T-helper 22 cell (primary cell): ENCODE measurements at regions not wholly inside any gene's neighbourhood (a gene's known extent, or its start where the extent isn't known, plus 50 kb on each side); places are given as distances from the start of the nearest gene placed in this dataset.
"Not testable (repeated sequence)": the region's sequence is repeated elsewhere in the genome, so short reads cannot be mapped to it uniquely, and the experiment has no call there.

Experiments used
- DNase-seq: peaks from one replicate; pipeline ENCODE4 v3.0.0-alpha.2; 2020; ENCODE audit warnings: low read depth

DNA sequence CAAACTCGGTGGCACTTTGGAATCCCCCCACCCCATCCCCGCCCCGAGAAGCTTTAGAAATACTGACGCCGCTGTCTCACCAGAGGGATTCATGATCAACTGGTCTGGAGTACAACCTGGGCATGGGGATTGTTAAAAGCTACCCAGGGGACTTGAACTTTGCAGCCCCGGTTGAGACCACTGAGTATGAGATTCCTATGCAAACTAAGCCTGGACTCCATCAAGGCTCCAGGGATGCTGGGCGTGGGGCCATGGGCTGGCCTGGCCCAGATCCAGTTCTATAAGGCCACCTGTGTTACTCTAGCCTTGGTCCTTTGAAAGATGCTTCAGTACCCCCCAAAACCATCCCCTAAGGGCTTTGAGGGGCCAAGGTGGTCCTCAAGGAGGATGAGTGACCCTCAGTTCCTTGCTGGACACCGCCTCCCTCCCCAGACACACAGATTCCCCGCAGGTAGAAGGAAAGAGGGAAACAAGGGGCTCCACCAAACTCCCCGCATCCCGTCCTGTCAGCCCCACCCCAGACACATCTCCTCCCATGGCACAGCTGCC is 68.5 kb downstream of the MRPL36 start:
- DNase-seq: no peak

DNA sequence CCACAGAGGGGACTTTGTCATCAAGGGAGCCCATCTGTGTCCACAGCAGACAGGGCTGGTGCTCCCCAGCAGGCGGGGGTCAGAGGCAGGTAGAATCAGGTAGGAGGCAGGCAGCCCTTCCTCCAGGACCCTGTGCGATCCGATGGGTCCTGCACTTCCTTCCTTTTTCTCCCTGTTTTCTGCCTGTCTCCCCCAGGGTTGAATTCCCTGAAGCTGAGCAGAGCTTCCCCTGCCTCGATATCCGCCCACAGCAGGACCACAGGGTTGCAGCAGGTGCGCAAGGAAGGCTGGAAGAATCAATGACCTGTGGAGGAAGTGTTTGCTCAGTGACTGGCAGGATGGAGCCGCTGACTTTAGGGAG is 69.2 kb downstream of the MRPL36 start:
- no peak for DNase-seq

DNA sequence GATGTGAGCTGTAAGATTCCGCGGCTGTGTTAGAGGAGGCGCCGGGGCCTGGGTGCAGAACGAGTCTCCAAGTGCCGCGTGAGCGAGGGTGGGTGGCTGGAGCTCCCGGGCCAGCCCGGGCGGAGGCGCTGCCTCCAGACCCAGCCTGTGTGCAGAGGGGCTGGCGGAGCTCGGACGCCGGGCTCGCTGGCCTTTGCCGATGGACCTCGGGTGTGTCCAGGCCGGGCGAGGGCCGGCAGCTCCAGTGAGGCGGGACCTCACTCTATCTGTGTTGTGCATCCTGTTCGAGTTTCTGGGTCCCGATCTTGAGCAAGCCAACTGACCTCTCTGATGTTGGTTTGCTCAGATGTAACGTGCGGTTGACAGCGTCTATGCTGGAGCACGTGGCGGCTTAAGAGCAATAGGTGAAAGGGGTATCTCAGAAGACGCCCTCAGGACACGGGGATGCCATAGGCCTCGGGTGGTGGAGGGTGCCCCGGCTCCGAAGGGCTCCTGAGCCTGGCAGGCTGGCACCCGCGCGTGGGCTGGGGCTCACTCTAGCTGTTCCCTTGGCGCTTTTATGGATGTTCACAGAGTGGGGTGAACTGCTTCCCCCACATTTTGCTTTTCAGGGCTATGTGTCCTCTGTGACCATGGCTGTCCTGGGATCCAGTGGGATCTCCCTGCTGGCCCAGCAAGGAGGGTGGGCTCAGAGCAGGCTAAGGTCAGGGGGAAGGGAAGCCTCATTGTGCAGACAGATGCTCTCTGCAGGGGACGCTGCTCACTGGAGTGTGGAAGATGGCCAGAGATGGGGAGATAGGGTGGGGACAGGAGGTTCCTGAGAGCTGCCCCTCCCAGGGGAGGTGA is 69.8 kb downstream of the MRPL36 start:
- no peak for DNase-seq

DNA sequence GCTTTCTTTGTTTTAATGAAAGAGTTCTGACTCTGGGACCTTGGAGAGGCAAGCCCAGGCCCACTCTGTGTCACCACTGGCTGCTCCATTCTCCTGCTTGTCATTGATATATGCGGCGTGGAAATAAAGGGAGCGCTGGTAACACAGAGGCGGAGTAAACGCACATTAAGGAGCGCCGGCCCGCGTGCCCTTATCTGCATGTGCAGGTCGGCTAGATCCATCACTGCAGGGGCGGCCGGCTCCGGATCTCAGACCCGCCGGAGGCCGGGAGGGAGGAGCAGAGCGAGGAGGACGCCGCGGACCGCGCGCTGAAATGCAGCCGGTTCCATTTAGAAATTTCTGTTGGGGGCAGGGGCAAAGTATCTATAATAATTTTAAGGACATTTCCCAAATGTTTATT is 70.8 kb downstream of the MRPL36 start:
- DNase-seq: no peak

DNA sequence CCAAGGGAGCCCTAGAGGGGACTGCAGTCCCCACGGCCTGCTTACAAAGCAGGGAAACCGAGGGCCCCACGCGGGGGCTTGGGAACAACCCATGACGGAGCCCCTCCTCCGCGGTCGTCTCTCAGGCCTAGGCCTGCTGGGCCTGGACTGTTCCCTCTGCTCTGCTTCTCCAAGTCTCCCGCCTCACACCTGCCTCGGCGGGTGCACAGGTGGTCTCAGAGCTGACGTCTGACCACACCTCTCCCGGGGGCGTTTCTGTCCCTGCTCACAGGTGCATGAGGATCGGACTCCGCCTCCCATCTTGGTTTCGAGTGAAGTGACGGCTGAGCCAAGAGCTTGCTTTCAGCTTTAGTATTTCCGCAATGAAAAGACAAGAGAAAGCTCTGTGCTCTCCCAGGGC is 72.1 kb downstream of the MRPL36 start:
- DNase-seq: no peak

DNA sequence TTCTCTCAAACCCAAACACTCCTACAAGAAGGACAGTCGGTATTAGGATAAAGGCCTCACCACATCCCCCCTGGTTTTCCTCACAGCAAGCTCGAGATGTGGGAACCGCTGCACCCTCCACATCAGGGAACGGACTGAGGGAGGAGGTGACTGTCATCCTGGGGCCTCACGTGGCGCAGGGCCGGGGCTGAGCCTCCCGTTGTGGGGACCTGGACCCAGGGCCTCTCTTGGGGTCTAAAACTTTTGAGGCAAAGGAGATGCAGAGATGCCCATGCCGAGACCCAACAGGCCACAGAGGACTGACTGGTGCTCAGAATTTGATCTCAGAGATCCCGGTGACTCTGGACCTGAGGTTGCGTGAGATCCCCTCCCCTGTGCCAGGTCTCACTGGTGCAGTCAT is 72.7 kb downstream of the MRPL36 start:
- DNase-seq: no peak

DNA sequence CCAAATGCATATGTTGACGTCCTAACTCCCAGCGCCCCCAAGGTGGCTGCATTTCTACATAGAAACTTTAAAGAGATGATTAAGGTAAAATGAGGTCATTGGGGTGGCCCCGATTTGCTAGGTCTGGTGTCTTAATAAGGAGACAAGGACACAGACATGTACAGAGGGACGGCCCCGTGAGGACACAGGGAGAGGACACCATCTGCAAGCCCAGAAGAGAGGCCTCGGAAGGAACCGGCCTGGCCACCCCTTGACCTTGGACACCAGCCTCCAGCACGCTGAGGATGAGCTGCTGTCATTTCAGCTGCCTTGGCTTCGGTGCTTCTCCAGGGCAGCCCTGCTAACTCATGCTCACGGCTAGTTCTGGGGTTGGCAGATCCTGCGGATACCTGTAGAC is 73.2 kb downstream of the MRPL36 start:
- DNase-seq: no peak

DNA sequence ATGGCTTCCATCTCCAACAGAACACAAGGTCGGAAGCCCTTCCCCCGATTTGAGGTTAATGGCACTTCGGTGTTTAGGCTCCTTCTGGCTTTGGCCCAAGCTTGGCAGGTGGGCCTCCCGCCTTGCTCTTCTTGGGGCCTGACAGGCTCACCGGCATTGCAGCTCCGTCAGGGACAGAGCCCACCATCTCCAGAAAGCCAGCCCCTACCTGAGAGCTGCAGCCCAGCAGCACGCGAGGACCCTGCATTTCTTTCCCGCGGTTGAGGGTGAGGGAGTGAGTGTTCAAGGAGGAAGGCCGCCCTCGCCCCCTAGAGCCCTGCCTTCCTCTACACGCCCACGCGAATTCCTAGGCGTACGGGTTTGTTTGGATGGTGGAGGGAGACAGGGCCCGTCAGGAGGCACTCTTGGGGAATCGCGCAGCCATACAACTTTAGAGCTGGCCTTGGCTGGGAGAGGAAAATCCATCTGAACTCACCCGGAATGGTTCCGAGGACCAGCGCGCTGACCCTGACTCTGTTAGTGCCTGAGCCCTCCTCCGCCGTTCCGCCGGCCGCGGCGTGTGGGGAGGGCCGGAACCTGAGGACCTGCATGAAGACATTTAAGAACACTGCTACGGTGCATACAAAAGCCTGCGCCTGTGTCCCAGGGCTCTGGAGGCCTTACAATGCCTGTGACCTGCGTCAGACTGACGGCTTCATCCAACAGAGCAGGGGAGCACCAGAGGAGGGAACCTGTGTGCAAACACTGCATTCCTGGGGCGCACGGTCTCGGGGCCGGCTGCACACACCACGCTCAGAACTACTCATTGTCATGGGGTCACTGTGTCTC is 73.8 kb downstream of the MRPL36 start:
- DNase-seq: no peak

DNA sequence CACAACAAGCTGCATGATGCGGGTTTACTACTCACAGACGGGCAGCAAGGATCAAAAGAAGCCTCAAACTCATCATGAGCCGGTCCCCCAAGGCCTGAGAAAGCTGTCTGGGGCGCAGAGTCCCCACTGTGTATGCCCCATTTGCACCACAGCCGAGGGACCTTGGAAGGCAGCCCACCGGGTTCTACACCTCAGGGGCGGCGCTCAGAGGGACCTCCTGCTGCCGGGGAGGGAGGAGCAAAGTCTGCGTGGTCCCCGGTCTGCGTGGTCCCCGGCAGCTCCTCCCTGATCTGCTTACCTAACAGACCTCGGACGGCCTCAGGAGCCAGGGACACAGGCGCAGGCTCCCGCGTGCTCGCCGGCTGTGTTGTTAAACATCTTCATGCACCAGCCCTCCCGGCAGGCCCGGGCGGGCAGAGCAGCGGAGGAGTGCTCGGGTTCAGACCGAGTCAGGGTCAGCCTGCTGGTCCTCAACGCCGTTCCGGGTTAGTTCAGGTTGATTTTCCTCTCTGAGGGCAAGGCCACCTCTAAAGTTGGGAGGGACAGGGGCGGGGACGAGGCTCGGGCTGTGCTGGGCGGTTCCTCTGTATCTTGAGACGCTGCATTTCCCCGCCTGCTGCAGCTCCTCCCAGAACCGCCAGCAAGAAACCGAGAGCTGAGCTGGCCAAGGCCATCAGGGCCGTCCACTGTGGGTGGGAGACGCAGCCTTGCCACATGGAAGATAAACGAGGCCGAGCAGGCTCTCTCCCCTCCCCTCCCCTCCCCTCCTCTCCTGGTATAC is 74.6 kb downstream of the MRPL36 start:
- no peak for DNase-seq

DNA sequence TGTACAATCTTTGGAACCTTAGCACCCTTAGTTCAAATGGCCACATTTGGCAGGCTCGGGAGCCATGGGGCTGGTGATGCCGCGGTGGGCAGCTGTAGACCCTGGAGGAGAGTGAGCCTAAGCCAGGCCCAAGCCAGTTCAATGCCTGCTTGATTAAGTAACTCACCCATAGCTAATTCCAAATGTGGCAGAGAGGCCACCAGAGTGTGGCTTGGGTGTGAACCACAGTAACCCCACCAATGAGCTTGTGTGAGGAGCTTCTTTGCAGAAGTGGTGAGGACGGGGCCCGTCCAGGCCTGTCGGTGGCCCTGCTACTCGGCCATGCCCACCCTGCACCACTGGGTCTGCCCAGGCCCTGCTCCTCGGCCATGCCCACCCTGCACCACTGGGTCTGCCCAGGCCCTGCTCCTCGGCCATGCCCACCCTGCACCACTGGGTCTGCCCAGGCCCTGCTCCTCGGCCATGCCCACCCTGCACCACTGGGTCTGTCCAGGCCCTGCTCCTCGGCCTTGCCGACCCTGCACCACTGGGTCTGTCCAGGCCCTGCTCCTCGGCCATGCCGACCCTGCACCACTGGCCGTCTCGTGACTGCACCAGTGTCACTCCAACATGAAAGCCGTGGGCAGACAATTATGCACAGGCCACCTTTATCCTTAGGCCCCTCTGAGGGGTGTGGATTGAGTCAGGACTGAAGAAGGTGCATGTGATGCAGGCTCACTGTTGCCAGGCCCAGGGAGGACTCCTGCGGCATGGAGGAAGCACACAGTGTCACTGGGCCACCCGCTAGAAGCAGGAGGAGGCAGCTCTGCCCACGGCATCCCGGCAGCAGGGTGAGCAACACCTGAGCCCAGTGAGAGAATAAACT is 75.4 kb downstream of the MRPL36 start:
- DNase-seq: no peak

DNA sequence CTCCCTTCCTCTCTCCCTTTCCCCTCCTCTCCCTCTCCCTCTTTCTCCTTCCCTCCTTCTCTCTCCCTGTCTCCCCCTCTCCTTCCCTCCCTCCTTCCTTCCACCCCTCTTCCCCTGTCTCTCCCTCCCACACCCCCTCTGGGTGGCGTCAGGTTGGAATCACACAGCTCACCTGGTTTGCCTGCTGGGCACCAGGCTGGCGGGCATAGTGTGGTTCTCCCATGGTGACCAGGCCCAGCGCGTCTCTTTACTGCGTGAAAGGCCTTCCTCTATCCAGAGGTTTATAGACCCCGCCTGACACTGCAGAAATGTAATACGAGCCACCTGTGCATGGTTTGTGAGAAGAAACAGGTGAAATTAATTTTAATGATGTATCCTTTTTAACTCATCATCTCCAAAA is 76.2 kb downstream of the MRPL36 start:
- DNase-seq: no peak

DNA sequence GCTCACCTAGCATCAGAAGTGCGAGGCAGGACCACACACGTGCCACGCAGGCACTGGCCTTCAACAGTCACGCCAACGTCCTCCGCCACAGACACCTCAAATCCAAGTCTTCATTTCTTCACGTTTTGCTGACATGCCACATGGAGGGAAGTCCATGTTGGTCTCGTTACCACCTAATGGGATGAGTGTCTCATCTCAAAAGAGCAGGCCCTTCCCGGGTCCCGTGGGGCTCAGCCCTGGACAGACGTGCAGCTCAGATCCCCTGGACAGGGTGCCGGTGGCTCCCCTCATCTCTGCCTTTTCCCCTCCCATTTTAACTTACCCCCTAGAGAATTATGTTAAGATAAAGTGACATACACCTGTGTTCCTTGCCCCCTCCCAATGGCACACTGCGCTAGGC is 76.8 kb downstream of the MRPL36 start:
- DNase-seq: no peak

DNA sequence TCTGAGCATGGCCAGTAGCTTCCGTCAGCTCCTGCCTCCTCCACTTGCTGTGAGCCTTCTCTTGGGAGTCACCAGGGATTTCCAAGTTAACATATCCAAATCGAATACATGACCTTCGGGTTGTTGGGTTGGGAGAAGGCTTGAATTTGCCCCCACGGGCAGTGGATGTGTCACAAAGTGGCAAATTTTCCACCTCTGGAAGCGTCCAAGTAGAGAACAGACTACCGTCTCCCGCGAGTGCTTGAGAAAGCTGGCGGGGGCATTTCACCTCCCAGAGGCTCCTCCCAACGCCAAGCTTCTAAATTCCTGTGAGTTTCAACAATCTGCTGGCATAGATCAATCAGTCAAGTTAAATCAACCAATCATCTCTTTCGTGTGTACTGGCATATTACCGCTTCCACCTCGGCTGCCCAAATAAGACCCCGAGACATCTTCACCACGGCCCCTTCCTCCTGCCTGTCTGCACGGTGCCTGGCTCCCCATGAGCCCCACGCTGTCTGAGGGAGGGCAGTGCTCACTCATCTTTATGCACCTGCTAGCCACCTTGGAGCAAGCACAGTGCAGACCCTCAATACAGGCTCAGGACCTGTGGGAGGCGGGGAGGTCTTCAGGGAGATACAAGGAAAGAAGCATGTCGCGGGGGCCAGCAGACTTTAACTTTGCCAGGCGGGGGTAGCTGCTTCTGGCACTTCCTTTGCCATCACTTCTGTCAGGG is 79.1 kb downstream of the MRPL36 start:
- DNase-seq: no peak

DNA sequence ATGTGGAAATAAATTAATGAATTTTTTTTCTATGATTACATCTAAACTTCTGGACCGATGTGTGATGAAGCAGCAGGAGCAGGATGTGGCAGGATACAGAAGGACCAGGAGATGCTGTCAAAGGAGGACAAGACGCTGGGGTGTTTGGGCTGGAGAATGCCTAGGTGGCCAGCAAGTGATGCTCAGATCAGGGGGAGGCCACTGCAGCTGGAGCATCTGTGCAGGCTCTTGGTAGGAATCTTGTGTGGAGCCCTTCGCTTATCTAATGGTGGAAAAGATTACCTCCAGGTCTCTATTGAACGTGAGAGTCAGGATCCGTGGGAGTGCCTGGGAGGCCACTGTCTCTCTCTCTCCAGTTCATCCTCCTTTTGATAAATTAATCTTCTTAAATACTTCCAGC is 79.8 kb downstream of the MRPL36 start:
- no peak for DNase-seq

DNA sequence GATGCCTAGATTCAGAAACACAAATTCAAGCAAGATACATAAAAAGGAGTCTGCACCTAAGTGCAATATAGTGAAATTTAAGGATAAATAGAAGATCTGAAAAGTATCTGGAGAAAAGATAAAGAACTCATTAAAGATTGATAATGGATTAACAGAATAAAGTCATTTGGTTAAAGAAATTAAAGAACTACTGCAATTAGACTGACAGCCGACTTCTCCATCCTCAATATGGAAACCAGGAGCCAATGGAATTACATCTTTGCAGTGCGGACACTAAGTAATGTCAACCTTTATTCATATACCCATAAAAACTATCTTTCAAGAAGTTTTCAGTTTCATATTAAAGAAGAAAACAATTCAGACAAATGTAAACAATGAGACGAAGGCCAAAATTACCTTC is 81.0 kb downstream of the MRPL36 start:
- no peak for DNase-seq

DNA sequence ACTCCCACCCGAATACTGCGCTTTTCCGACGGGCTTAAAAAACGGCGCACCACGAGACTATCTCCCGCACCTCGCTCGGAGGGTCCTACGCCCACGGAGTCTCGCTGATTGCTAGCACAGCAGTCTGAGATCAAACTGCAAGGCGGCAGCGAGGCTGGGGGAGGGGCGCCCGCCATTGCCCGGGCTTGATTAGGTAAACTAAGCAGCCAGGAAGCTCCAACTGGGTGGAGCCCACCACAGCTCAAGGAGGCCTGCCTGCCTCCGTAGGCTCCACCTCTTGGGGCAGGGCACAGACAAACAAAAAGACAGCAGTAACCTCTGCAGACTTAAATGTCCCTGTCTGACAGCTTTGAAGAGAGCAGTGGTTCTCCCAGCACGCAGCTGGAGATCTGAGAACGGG is 89.5 kb downstream of the MRPL36 start:
- not testable (repeated sequence) for DNase-seq

DNA sequence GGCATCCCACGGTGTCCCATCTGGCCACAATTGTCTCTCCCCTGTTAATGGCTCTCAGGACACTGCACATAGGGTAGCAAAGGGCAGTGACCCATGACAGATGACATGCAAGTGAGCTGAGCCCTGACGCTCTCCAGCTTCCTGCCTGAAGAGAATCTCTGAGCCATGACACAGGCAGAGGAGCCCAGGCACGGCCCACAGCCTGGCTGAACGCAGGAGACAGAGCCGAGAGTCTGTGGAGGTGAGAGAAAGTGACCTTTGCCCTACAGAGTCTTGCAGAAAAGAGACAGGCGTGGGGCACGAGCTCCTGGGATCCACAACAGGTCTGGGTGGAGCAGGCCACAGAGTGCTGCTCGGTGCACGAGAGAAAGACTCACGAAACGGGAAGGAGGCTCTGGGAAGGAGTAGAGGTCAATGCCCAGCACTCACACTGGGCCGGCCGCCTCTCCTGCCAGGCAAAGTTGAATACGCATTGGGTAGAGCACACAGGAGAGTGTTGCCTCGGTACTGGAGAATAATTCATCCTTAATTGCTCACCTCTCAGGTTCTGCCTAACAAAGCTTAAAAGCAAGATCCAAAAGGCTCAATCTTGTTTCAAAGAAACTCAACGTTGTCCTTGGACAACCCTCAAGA is 90.3 kb downstream of the MRPL36 start:
- no peak for DNase-seq

DNA sequence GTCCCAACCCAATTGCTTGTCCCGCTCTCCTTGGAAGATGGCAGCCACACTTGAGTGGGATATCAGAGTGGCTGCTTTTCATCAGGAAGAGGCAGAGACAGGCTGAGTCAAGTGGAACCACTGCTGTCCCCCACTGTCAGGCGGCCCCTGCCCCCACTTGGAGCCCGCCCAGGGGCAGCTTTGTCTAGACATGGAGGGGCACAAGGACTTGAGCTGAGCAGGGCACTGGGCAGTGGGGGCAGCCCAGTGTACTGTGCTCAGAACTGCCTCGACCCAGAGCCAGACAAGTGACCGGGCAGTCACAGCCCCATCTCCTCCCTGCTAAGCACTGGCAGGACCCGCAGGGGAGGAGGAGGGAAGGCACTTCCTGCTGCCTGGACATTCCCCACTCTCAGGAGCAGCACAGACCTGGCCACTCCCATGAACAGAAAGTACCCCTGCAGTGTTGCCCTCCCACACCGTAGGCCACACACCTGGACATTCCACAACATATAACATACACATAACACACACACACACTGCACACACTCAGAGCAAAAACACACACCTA is 91.0 kb downstream of the MRPL36 start:
- DNase-seq: no peak

DNA sequence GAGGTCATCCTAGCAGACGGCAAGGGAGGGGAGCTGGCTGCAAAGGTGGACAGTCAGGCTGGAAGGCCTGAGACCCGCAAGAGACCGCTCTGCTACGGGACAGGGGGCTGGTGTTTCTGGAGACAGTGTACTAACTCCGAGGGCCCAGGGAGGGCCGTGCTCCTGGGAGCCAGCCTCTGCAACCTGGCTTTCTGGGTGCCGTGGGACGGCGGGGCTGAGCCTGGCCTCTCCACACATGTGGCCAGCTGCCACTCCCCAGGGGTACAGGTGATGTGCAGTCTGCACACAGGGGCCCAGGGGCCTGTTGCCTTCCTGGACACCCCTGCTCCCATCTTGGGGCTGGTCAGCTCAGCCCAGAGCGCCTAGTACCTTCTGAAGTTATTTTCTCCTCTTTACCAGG is 92.2 kb downstream of the MRPL36 start:
- no peak for DNase-seq

DNA sequence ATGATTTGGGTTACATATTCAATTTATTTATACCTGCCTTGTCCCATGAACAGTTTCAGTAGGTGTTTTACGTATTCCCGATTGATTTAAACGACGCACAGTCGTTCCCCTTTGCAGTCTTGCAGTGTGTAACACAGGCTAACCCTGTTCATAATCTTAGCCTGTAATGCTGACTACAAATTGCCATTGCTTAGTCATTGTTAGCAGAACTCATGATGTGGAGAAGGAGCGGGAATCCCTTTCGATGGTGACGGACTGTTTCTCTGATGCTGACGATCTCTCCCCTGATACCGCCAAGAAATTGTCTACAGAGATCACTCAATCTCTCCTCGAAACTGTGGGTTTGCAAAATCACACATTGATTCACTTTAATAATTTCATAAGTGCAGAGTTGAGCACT is 93.2 kb downstream of the MRPL36 start:
- DNase-seq: no peak
